ENCODE measurements at regions not wholly inside any gene's neighbourhood (a gene's known extent, or its start where the extent isn't known, plus 50 kb on each side); places are given as distances from the start of the nearest gene placed in this dataset.

- TF ChIP-seq CTCF (IDR thresholded peaks at IDR 0.05) (no peak), POLR2A (IDR thresholded peaks at IDR 0.05) (no peak)
Measured at GRCh38 chr5:107157809-107158208, 512.9 kb downstream of the EFNA5 start.
